ENCODE measurements at regions not wholly inside any gene's neighbourhood (a gene's known extent, or its start where the extent isn't known, plus 50 kb on each side); places are given as distances from the start of the nearest gene placed in this dataset.

DNA sequence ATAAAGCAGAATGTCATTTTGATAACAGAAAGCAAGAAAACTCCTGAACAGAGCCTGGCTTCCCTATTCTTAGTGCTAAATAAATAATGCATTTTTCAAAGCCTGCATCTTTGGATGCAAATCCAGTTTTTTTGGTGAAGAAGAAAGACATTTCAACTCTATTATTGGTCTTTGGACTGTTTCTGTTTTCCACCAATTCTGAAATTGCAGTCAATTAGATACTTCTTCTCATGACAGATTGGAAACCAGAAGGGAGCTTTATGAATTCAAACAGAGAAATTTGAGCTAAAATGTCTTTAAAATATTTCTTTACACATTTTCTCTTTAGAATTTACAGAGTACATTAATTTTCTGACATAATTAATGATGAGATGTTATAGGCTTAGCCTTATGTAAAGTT lies 189.8 kb downstream of the YTHDC2 start:
- H3K36me3 ChIP-seq (ENCODE audit: control insufficient read depth, insufficient read depth, low read length): no peaks in the 10 kb centered on the region
- BruUV-seq (replicated peaks): no TSS peak
- intact Hi-C loops (cut with micrococcal nuclease; ENCODE audit: unreplicated experiment) (no loop called here), in situ Hi-C loops (cut with HindIII; ENCODE audit: low pct_unique_long_range_greater_than_20kb, low sequenced_read_pairs) (no loop called here)
- no peaks in the 10 kb centered on the region for H3K4me1 ChIP-seq (ENCODE audit: control insufficient read depth, insufficient read depth, low read length)
- H3K27me3 ChIP-seq (ENCODE audit: control insufficient read depth, insufficient read depth, low read length): no peaks in the 10 kb centered on the region; the same call in 1 of the 2 replicates
- H3K4me3 ChIP-seq (ENCODE audit: low read depth in 2 of 2, low read length in 2 of 2): no peak overlapping the region
- ATAC-seq: no peak
- DNase-seq (ENCODE audit: low read depth, low spot score): no peak
- no peaks in the 10 kb centered on the region for H3K9me3 ChIP-seq (ENCODE audit: control insufficient read depth, insufficient read depth, low read depth, low read length)
- H3K27ac ChIP-seq (ENCODE audit: low read length): no peak overlapping the region
- ChIA-PET POLR2A (no interaction called here), CTCF (no interaction called here)
- TF ChIP-seq SIN3A (IDR thresholded peaks at IDR 0.05; ENCODE audit: borderline replicate concordance, insufficient read depth, low read depth, low read length): no peak
- TF ChIP-seq, protein P1, sequence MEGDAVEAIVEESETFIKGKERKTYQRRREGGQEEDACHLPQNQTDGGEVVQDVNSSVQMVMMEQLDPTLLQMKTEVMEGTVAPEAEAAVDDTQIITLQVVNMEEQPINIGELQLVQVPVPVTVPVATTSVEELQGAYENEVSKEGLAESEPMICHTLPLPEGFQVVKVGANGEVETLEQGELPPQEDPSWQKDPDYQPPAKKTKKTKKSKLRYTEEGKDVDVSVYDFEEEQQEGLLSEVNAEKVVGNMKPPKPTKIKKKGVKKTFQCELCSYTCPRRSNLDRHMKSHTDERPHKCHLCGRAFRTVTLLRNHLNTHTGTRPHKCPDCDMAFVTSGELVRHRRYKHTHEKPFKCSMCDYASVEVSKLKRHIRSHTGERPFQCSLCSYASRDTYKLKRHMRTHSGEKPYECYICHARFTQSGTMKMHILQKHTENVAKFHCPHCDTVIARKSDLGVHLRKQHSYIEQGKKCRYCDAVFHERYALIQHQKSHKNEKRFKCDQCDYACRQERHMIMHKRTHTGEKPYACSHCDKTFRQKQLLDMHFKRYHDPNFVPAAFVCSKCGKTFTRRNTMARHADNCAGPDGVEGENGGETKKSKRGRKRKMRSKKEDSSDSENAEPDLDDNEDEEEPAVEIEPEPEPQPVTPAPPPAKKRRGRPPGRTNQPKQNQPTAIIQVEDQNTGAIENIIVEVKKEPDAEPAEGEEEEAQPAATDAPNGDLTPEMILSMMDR (IDR thresholded peaks at IDR 0.05): no peak
- TF ChIP-seq TCF7L2 (IDR thresholded peaks at IDR 0.05; ENCODE audit: low read depth, low read length): no peak
- no peak for TF ChIP-seq POLR2AphosphoS5 (IDR thresholded peaks at IDR 0.05; ENCODE audit: low read depth, low read length)
- no peak for TF ChIP-seq REST (IDR thresholded peaks at IDR 0.05; ENCODE audit: insufficient read depth in 1 of 2, low read depth in 2 of 2, low read length in 1 of 2)

DNA sequence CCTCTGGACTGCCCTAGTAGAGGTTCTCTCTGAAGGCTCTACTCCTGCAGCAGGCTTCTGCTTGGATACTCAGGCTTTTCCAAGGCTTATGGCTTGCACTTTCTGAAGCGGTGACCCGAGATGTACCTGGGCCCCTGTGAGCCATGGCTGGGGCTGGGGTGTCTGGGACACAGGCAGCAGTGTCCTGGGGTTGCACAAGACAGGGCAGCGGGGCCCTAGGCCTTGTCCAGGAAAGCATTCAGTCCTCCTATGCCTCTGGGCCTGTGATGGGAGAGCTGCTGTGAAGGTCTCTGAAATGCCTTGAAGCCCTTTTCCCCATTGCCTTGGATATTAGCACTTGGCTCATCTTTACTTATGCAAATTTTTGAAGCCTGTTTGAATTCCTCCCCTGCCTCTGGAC lies 192.2 kb downstream of the YTHDC2 start:
- H3K4me1 ChIP-seq (ENCODE audit: control insufficient read depth, insufficient read depth, low read length): no peaks in the 10 kb centered on the region
- H3K27me3 ChIP-seq (ENCODE audit: control insufficient read depth, insufficient read depth, low read length): no peaks in the 10 kb centered on the region; the same call in 1 of the 2 replicates
- intact Hi-C loops (cut with micrococcal nuclease; ENCODE audit: unreplicated experiment): no loop called here
- no peak overlapping the region for H3K27ac ChIP-seq (ENCODE audit: low read length)
- no peaks in the 10 kb centered on the region for H3K36me3 ChIP-seq (ENCODE audit: control insufficient read depth, insufficient read depth, low read length)
- H3K4me3 ChIP-seq (ENCODE audit: low read depth in 2 of 2, low read length in 2 of 2): no peak overlapping the region
- in situ Hi-C loops (cut with HindIII; ENCODE audit: low pct_unique_long_range_greater_than_20kb, low sequenced_read_pairs): no loop called here
- TF ChIP-seq SIN3A (IDR thresholded peaks at IDR 0.05; ENCODE audit: borderline replicate concordance, insufficient read depth, low read depth, low read length) (no peak), TCF7L2 (IDR thresholded peaks at IDR 0.05; ENCODE audit: low read depth, low read length) (no peak), REST (IDR thresholded peaks at IDR 0.05; ENCODE audit: insufficient read depth in 1 of 2, low read depth in 2 of 2, low read length in 1 of 2) (no peak), POLR2AphosphoS5 (IDR thresholded peaks at IDR 0.05; ENCODE audit: low read depth, low read length) (no peak)
- TF ChIP-seq, protein P1 (IDR thresholded peaks at IDR 0.05): no peak
- ChIA-PET CTCF (no interaction called here), POLR2A (no interaction called here)
- no TSS peak for BruUV-seq (replicated peaks)
- DNase-seq (ENCODE audit: low read depth, low spot score) (no peak), ATAC-seq (no peak)
- H3K9me3 ChIP-seq (ENCODE audit: control insufficient read depth, insufficient read depth, low read depth, low read length): no peaks in the 10 kb centered on the region

All from Panc1 (cell line).